ENCODE measurements at regions not wholly inside any gene's neighbourhood (a gene's known extent, or its start where the extent isn't known, plus 50 kb on each side); places are given as distances from the start of the nearest gene placed in this dataset.

GRCh38 chr6:25175196-25175595 lies 104.0 kb upstream of the CARMIL1 start:
- FAIRE-seq = no peak
- TF ChIP-seq AKAP8 (CRISPR knock-in tag; IDR thresholded peaks at IDR 0.05) = no peak
- TF ChIP-seq ZNF772 (CRISPR knock-in tag; IDR thresholded peaks at IDR 0.05) = no peak
- no peak for TF ChIP-seq ZNF749 (CRISPR knock-in tag; IDR thresholded peaks at IDR 0.05; ENCODE audit: borderline replicate concordance)
- no peak for TF ChIP-seq HNF1A (IDR thresholded peaks at IDR 0.05; ENCODE audit: low read depth)
- no peak for TF ChIP-seq HNF1A (CRISPR knock-in tag; IDR thresholded peaks at IDR 0.05; ENCODE audit: borderline replicate concordance)
- no peak for TF ChIP-seq DRAP1 (CRISPR knock-in tag; IDR thresholded peaks at IDR 0.05)
- no peak for TF ChIP-seq ZNF879 (CRISPR knock-in tag; IDR thresholded peaks at IDR 0.05)
- no peak for TF ChIP-seq HOXD1 (CRISPR knock-in tag; IDR thresholded peaks at IDR 0.05)
- TF ChIP-seq, protein P1, sequence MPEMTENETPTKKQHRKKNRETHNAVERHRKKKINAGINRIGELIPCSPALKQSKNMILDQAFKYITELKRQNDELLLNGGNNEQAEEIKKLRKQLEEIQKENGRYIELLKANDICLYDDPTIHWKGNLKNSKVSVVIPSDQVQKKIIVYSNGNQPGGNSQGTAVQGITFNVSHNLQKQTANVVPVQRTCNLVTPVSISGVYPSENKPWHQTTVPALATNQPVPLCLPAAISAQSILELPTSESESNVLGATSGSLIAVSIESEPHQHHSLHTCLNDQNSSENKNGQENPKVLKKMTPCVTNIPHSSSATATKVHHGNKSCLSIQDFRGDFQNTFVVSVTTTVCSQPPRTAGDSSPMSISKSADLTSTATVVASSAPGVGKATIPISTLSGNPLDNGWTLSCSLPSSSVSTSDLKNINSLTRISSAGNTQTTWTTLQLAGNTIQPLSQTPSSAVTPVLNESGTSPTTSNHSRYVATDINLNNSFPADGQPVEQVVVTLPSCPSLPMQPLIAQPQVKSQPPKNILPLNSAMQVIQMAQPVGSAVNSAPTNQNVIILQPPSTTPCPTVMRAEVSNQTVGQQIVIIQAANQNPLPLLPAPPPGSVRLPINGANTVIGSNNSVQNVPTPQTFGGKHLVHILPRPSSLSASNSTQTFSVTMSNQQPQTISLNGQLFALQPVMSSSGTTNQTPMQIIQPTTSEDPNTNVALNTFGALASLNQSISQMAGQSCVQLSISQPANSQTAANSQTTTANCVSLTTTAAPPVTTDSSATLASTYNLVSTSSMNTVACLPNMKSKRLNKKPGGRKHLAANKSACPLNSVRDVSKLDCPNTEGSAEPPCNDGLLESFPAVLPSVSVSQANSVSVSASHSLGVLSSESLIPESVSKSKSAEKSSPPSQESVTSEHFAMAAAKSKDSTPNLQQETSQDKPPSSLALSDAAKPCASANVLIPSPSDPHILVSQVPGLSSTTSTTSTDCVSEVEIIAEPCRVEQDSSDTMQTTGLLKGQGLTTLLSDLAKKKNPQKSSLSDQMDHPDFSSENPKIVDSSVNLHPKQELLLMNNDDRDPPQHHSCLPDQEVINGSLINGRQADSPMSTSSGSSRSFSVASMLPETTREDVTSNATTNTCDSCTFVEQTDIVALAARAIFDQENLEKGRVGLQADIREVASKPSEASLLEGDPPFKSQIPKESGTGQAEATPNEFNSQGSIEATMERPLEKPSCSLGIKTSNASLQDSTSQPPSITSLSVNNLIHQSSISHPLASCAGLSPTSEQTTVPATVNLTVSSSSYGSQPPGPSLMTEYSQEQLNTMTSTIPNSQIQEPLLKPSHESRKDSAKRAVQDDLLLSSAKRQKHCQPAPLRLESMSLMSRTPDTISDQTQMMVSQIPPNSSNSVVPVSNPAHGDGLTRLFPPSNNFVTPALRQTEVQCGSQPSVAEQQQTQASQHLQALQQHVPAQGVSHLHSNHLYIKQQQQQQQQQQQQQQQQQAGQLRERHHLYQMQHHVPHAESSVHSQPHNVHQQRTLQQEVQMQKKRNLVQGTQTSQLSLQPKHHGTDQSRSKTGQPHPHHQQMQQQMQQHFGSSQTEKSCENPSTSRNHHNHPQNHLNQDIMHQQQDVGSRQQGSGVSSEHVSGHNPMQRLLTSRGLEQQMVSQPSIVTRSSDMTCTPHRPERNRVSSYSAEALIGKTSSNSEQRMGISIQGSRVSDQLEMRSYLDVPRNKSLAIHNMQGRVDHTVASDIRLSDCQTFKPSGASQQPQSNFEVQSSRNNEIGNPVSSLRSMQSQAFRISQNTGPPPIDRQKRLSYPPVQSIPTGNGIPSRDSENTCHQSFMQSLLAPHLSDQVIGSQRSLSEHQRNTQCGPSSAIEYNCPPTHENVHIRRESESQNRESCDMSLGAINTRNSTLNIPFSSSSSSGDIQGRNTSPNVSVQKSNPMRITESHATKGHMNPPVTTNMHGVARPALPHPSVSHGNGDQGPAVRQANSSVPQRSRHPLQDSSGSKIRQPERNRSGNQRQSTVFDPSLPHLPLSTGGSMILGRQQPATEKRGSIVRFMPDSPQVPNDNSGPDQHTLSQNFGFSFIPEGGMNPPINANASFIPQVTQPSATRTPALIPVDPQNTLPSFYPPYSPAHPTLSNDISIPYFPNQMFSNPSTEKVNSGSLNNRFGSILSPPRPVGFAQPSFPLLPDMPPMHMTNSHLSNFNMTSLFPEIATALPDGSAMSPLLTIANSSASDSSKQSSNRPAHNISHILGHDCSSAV (CRISPR knock-in tag; IDR thresholded peaks at IDR 0.05; ENCODE audit: borderline replicate concordance) = no peak
- no peak overlapping the region for H3K9ac ChIP-seq (ENCODE audit: insufficient read depth, low read depth, low read length)
- in situ Hi-C loops (cut with HindIII; ENCODE audit: extremely low pct_ligation_motif_present, low pct_unique_long_range_greater_than_20kb) (no loop called here), intact Hi-C loops (cut with micrococcal nuclease; ENCODE audit: unreplicated experiment) (no loop called here)
- no peak overlapping the region for H3K4me3 ChIP-seq (replicated peaks in 1 of 3; ENCODE audit: insufficient read depth in 1 of 3, low read depth in 2 of 3, low read length in 3 of 3)
- no peaks in the 10 kb centered on the region for H3K36me3 ChIP-seq (replicated peaks in 1 of 2; ENCODE audit: control insufficient read depth in 1 of 2, insufficient read depth in 2 of 2, low read length in 2 of 2)
- CTCF ChIA-PET (ENCODE audit: low intra/inter-chr PET ratio, low total read pairs) = no interaction called here
- no peak for ATAC-seq
- no peak for DNase-seq (ENCODE audit: low spot score)
- H3K4me2 ChIP-seq (ENCODE audit: low read depth, low read length) = no peak overlapping the region
- no peaks in the 10 kb centered on the region for H3K79me2 ChIP-seq (ENCODE audit: insufficient read depth, low read length)
- peaks cover 9% of the 10 kb centered on the region for H3K4me1 ChIP-seq (ENCODE audit: insufficient read depth, low read length)
- H3K27me3 ChIP-seq (ENCODE audit: control insufficient read depth in 1 of 2, insufficient read depth in 2 of 2, low read length in 2 of 2) = peaks cover 0 to 5% of the 10 kb centered on the region in 2 experiments; a peak in 2 of 5 replicates
- no peaks in the 10 kb centered on the region for H3K9me3 ChIP-seq (ENCODE audit: low read length)
- POLR2A ChIA-PET = no interaction called here
- no peak overlapping the region for H3K27ac ChIP-seq (ENCODE audit: extremely low read length, insufficient read depth, low read length)
- no peaks in the 10 kb centered on the region for H4K20me1 ChIP-seq (ENCODE audit: insufficient read depth, low read length)
- WGBS (ENCODE audit: low lambda C conversion rate) = 29% methylated on average over 6 of the region's 6 CpGs
- H2AFZ ChIP-seq (ENCODE audit: low read length) = no peak overlapping the region
- BruUV-seq (replicated peaks) = no TSS peak
